ENCODE measurements at regions not wholly inside any gene's neighbourhood (a gene's known extent, or its start where the extent isn't known, plus 50 kb on each side); places are given as distances from the start of the nearest gene placed in this dataset.

GRCh38 chr18:68284236-68284780, 430.6 kb downstream of the TMX3 start:
- DNase-seq (ENCODE audit: extremely low read depth in 1 of 11, low read depth in 9 of 11, low spot score in 4 of 11), result no peak

- DNase-seq (ENCODE audit: extremely low read depth in 1 of 11, low read depth in 9 of 11, low spot score in 4 of 11), result no peak
Measured at GRCh38 chr18:68283834-68284233, 431.1 kb downstream of the TMX3 start.

GRCh38 chr18:68282232-68282631, 432.7 kb downstream of the TMX3 start:
- no peak for DNase-seq (ENCODE audit: extremely low read depth in 1 of 11, low read depth in 9 of 11, low spot score in 4 of 11)

- DNase-seq (ENCODE audit: extremely low read depth in 1 of 11, low read depth in 9 of 11, low spot score in 4 of 11), result no peak
Measured at GRCh38 chr18:68275616-68276015, 439.3 kb downstream of the TMX3 start.

- no peak for DNase-seq (ENCODE audit: extremely low read depth in 1 of 11, low read depth in 9 of 11, low spot score in 4 of 11)
Measured at GRCh38 chr18:68270017-68270416, 444.9 kb downstream of the TMX3 start.

- DNase-seq (ENCODE audit: extremely low read depth in 1 of 11, low read depth in 9 of 11, low spot score in 4 of 11), result no peak
Measured at GRCh38 chr18:68267583-68267982, 447.3 kb downstream of the TMX3 start.

GRCh38 chr18:68263481-68263880, 451.4 kb downstream of the TMX3 start:
- DNase-seq (ENCODE audit: extremely low read depth in 1 of 11, low read depth in 9 of 11, low spot score in 4 of 11), result no peak

- no peak for DNase-seq (ENCODE audit: extremely low read depth in 1 of 11, low read depth in 9 of 11, low spot score in 4 of 11)
Measured at GRCh38 chr18:68262690-68263294, 452.1 kb downstream of the TMX3 start.

GRCh38 chr18:68256418-68257067, 458.4 kb downstream of the TMX3 start:
- DNase-seq (ENCODE audit: extremely low read depth in 1 of 11, low read depth in 9 of 11, low spot score in 4 of 11), result no peak

GRCh38 chr18:68244786-68245185, 470.1 kb downstream of the TMX3 start:
- no peak for DNase-seq (ENCODE audit: extremely low read depth in 1 of 11, low read depth in 9 of 11, low spot score in 4 of 11)

- DNase-seq (ENCODE audit: extremely low read depth in 1 of 11, low read depth in 9 of 11, low spot score in 4 of 11), result no peak
Measured at GRCh38 chr18:68241881-68242280, 473.0 kb downstream of the TMX3 start.

GRCh38 chr18:68234676-68235075, 480.2 kb downstream of the TMX3 start:
- DNase-seq (ENCODE audit: extremely low read depth in 1 of 11, low read depth in 9 of 11, low spot score in 4 of 11), result no peak

GRCh38 chr18:68234131-68234530, 480.8 kb downstream of the TMX3 start:
- no peak for DNase-seq (ENCODE audit: extremely low read depth in 1 of 11, low read depth in 9 of 11, low spot score in 4 of 11)

- DNase-seq (ENCODE audit: extremely low read depth in 1 of 11, low read depth in 9 of 11, low spot score in 4 of 11), result no peak
Measured at GRCh38 chr18:68233018-68233417, 481.9 kb downstream of the TMX3 start.

- no peak for DNase-seq (ENCODE audit: extremely low read depth in 1 of 11, low read depth in 9 of 11, low spot score in 4 of 11)
Measured at GRCh38 chr18:68229351-68229750, 485.6 kb downstream of the TMX3 start.

GRCh38 chr18:68221111-68221724, 493.7 kb downstream of the TMX3 start:
- DNase-seq (ENCODE audit: extremely low read depth in 1 of 11, low read depth in 9 of 11, low spot score in 4 of 11), result no peak

GRCh38 chr18:68220458-68220857, 494.4 kb downstream of the TMX3 start:
- DNase-seq (ENCODE audit: extremely low read depth in 1 of 11, low read depth in 9 of 11, low spot score in 4 of 11), result no peak

GRCh38 chr18:68219872-68220271, 495.0 kb downstream of the TMX3 start:
- no peak for DNase-seq (ENCODE audit: extremely low read depth in 1 of 11, low read depth in 9 of 11, low spot score in 4 of 11)

- no peak for DNase-seq (ENCODE audit: extremely low read depth in 1 of 11, low read depth in 9 of 11, low spot score in 4 of 11)
Measured at GRCh38 chr18:68219274-68219673, 495.6 kb downstream of the TMX3 start.

GRCh38 chr18:68215931-68216330, 499.0 kb downstream of the TMX3 start:
- DNase-seq (ENCODE audit: extremely low read depth in 1 of 11, low read depth in 9 of 11, low spot score in 4 of 11), result no peak

Measured in renal cortex interstitium (tissue), 11 donors.